RWPE2 (cell line): ENCODE measurements at regions not wholly inside any gene's neighbourhood (a gene's known extent, or its start where the extent isn't known, plus 50 kb on each side); places are given as distances from the start of the nearest gene placed in this dataset.

ENCODE experiments used
- ATAC-seq: fragments of 200-7000 bp; cut with Tn5 transposase; 3 replicates; pipeline ENCODE4 v1.9.1; 2021; ENCODE audit warnings: low read depth
- DNase-seq: peaks from one replicate; pipeline ENCODE4 v3.0.0-alpha.2; 2020; ENCODE audit warnings: low spot score
- H3K27ac ChIP-seq: fragments of 450-650 bp; 2 replicates; pipeline ENCODE4 v1.5.1; 2017; ENCODE audit warnings: mild to moderate bottlenecking; ENCODE audit not compliant: poor library complexity, severe bottlenecking
- H3K27me3 ChIP-seq: fragments of 250-450 bp; sonication (Bioruptor Pico); 2 replicates; pipeline ENCODE4 v1.5.1; 2021; ENCODE audit warnings: mild to moderate bottlenecking, moderate library complexity; ENCODE audit not compliant: insufficient read depth, poor library complexity, severe bottlenecking
- H3K36me3 ChIP-seq: fragments of 250-450 bp; sonication (Bioruptor Pico); 2 replicates; pipeline ENCODE4 v1.5.1; 2020; ENCODE audit warnings: low read depth, mild to moderate bottlenecking, moderate library complexity
- H3K4me1 ChIP-seq: fragments of 250-450 bp; sonication (Bioruptor Pico); 2 replicates; pipeline ENCODE4 v1.5.1; 2021; ENCODE audit warnings: mild to moderate bottlenecking, moderate library complexity; ENCODE audit not compliant: insufficient read depth, poor library complexity, severe bottlenecking
- H3K4me3 ChIP-seq: fragments of 250-450 bp; sonication (Bioruptor Pico); 2 replicates; pipeline ENCODE4 v1.5.1; 2021; ENCODE audit warnings: mild to moderate bottlenecking, moderate library complexity; ENCODE audit not compliant: severe bottlenecking
- H3K9me3 ChIP-seq: fragments of 250-450 bp; sonication (Bioruptor Pico); 2 replicates; pipeline ENCODE4 v1.5.1; 2021; ENCODE audit warnings: mild to moderate bottlenecking, moderate library complexity; ENCODE audit not compliant: severe bottlenecking
- TF ChIP-seq, protein P1 (sequence below): fragments of 450-650 bp; IDR thresholded peaks from one replicate; pipeline ENCODE4 v1.5.1; 2017; ENCODE audit warnings: mild to moderate bottlenecking, moderate library complexity; ENCODE audit not compliant: poor library complexity, severe bottlenecking

DNA sequence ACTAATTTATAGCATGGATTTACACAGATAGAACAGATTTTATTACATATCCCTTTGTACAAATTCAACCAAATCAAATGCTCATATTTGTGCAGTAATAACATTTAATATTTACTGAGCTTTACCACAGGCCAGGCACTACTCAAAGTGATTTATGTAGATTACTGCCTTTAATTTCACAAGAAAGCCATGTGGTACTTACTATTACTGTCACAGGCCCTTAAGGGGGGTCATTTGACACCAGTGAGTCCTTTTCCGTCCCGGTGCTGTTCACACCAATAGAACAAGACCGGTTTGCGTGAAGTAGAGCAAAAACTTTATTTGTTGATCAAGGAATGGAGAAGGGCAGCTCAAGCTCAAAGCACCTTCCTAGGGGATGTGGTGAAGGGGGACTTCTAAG, 308.5 kb upstream of the KCNN2 start:
- ATAC-seq (no peak), DNase-seq (no peak)
- H3K9me3 ChIP-seq, result no peaks in the 10 kb centered on the region
- peaks cover 60% of the 10 kb centered on the region for H3K27me3 ChIP-seq
- no peaks in the 10 kb centered on the region for H3K36me3 ChIP-seq
- TF ChIP-seq, protein P1, sequence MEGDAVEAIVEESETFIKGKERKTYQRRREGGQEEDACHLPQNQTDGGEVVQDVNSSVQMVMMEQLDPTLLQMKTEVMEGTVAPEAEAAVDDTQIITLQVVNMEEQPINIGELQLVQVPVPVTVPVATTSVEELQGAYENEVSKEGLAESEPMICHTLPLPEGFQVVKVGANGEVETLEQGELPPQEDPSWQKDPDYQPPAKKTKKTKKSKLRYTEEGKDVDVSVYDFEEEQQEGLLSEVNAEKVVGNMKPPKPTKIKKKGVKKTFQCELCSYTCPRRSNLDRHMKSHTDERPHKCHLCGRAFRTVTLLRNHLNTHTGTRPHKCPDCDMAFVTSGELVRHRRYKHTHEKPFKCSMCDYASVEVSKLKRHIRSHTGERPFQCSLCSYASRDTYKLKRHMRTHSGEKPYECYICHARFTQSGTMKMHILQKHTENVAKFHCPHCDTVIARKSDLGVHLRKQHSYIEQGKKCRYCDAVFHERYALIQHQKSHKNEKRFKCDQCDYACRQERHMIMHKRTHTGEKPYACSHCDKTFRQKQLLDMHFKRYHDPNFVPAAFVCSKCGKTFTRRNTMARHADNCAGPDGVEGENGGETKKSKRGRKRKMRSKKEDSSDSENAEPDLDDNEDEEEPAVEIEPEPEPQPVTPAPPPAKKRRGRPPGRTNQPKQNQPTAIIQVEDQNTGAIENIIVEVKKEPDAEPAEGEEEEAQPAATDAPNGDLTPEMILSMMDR, result no peak
- no peaks in the 10 kb centered on the region for H3K4me1 ChIP-seq
- no peak overlapping the region for H3K4me3 ChIP-seq
- H3K27ac ChIP-seq, result no peak overlapping the region

DNA sequence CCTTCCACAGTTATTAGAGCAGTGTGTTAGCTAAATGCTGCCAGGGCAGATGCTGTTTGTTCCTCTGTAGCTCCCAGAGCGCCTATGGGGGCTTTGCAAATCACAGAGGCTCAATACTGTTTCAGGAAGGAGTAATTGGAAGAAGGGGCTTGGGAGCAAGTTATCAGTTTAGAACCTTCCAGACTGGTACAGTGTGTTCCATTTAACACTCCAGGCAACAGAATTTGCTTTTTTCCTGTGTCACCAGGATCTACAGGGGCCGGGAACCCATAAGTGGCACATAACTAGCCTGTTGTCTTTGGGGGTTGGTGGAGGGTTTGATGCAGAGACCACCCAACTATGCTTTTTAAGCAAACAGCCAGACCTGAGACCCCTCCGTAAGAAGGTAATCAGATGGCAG, 307.3 kb upstream of the KCNN2 start:
- Histone ChIP-seq H3K4me1 (no peaks in the 10 kb centered on the region), H3K27me3 (peaks cover 61% of the 10 kb centered on the region), H3K27ac (no peak overlapping the region), H3K36me3 (no peaks in the 10 kb centered on the region), H3K9me3 (no peaks in the 10 kb centered on the region), H3K4me3 (no peak overlapping the region)
- ATAC-seq (no peak), DNase-seq (no peak)
- TF ChIP-seq, protein P1, result no peak

DNA sequence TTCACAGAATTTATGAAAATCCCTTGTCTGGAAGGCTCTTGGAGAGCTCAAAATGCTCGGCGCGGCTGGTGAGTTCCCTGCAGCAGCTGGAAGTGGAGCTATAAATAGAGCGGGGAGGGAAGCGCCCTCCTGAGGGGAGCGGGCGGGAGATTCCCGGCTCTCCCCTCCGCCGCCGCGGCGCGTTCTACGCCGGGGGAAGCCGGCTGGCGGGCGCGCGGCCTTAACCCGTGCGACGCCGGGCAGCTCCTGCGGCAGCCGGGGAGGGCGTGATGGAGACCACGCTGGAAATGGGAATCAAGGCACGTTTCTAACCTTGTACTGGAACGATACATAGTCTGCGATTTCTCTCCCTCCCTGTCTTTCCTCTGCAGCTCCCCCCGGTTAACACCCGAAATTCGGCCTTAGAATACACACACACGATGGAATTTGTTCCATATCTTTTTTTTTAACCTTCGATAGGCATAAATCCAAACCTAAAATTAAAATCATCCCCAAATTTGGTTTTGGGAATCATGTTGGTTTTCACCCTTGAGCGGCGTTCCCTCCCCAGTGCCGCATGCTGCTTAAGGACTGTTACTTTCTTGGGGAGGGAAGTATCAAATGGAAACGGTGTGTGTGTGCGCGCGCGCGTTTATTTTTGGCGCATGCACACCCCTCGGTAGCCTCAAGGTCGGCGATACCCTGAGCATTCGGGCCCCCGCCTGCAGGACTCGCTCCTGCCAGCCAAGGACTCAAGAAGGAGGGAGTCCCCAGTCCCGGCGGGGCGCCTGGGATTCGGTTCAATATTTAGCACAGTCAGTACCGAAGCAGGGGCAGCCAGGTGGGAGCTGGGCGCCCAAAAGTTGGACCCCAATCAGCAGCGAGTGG, 306.3 kb upstream of the KCNN2 start:
- Histone ChIP-seq H3K27ac (no peak overlapping the region), H3K4me1 (no peaks in the 10 kb centered on the region), H3K36me3 (no peaks in the 10 kb centered on the region), H3K4me3 (no peak overlapping the region), H3K9me3 (no peaks in the 10 kb centered on the region), H3K27me3 (peaks cover 61% of the 10 kb centered on the region)
- DNase-seq (no peak), ATAC-seq (peak; percentile 75)
- TF ChIP-seq, protein P1, result no peak

DNA sequence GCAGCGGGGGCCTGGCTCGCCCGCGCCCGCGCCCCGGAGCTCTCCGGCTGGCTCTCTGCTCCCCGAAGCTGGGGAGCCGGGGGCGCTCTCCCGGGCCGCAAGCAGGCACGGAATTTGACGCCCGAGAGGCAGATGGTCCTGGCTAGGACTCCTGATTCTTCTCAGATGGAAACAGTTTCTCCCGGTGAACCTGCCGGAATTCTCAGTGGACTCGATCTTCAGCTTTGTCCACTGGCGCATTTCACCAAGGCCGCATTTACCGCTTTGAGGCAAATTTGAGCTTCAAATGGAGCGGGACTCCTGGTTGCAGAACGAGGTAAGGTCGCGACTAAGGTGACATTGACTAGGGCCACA, 305.7 kb upstream of the KCNN2 start:
- no peaks in the 10 kb centered on the region for H3K36me3 ChIP-seq
- DNase-seq (no peak), ATAC-seq (no peak)
- H3K9me3 ChIP-seq, result no peaks in the 10 kb centered on the region
- no peaks in the 10 kb centered on the region for H3K4me1 ChIP-seq
- no peak overlapping the region for H3K4me3 ChIP-seq
- no peak overlapping the region for H3K27ac ChIP-seq
- H3K27me3 ChIP-seq, result peaks cover 61% of the 10 kb centered on the region
- TF ChIP-seq, protein P1, result no peak

DNA sequence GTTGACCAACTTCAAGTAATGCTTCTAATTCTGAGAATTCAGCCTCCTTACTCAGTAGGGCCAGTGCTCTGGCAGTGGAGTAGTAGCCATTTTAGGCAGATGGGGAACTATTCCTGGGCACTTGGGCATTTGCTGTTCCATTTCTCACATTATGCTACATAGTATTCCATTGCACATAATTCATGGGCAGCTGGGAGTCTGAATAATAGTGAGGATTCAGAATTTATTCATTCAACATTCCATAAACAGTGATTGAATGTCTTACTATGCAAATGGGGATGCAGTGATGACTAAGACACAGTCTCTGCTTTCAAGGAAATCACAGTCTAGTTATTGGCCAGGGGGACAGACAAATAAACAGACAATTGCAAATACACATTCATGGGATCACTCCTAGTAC, 301.0 kb upstream of the KCNN2 start:
- TF ChIP-seq, protein P1, result no peak
- Histone ChIP-seq H3K4me1 (no peaks in the 10 kb centered on the region), H3K27ac (no peak overlapping the region), H3K36me3 (no peaks in the 10 kb centered on the region), H3K4me3 (no peak overlapping the region), H3K9me3 (no peaks in the 10 kb centered on the region), H3K27me3 (peaks cover 26% of the 10 kb centered on the region)
- ATAC-seq (no peak), DNase-seq (no peak)
